ENCODE measurements at regions not wholly inside any gene's neighbourhood (a gene's known extent, or its start where the extent isn't known, plus 50 kb on each side); places are given as distances from the start of the nearest gene placed in this dataset.
"Not testable (repeated sequence)": the region's sequence is repeated elsewhere in the genome, so short reads cannot be mapped to it uniquely, and the experiment has no call there.

DNA sequence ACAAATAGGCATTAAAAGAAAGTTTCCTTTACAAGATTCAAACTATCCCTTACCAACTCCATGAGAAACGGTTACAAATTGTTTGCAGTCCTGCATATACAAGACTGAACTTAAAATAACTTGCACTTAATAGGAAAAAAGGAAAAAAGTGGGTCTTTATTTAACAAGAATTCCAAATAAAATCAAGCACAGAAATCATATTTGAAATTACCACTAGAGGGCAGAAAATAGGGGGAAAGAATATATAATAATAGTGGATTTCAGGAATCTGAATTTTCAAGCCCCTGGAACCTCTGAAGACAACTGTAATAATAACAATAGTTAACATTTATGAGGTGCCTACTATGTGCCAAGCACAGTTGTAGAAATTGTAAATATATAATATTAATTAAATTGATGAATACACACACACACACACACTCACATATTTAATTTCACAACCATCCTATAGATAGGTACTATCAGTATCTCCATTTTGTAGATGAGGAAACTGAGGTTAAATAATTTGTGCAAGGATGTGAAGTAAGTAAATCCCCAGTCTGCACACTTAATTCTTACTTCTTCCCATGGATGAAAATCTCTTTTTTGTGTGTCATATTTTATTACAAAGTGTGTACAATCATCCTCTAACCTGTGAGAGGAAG is 262.6 kb downstream of the SRGAP2C start:
- H4K20me1 ChIP-seq (ENCODE audit: insufficient read depth, low read length); H3K36me3 ChIP-seq (ENCODE audit: control insufficient read depth, insufficient read depth, low read length); H3K9me3 ChIP-seq (ENCODE audit: control insufficient read depth, insufficient read depth, low read length); H3K14ac ChIP-seq (replicated peaks; ENCODE audit: low read depth, low read length); H4K8ac ChIP-seq (ENCODE audit: low read depth in 2 of 2, low read length in 2 of 2); H2AFZ ChIP-seq (replicated peaks; ENCODE audit: low read length, poor library complexity); H2AK5ac ChIP-seq (ENCODE audit: low read depth, low read length); H2BK15ac ChIP-seq (ENCODE audit: low read depth, low read length); H3K9me1 ChIP-seq (ENCODE audit: insufficient read depth, low read length); in situ Hi-C loops (cut with MboI; ENCODE audit: low sequenced_read_pairs); H2BK120ac ChIP-seq (ENCODE audit: low read depth, low read length); H2AK9ac ChIP-seq (replicated peaks; ENCODE audit: low read depth, low read length, poor library complexity); dilution Hi-C loops (cut with HindIII; ENCODE audit: low sequenced_read_pairs, unreplicated experiment); H3K79me1 ChIP-seq (ENCODE audit: low read depth in 1 of 2, low read length in 2 of 2); H3K56ac ChIP-seq (ENCODE audit: extremely low read depth, insufficient read depth, low read length); H3K18ac ChIP-seq (ENCODE audit: low read depth, low read length); H4K5ac ChIP-seq (ENCODE audit: low read depth, low read length); H4K91ac ChIP-seq (ENCODE audit: insufficient read depth, low read depth, low read length); H3K27me3 ChIP-seq (ENCODE audit: control insufficient read depth, insufficient read depth, low read length); BruUV-seq (replicated peaks); H2BK5ac ChIP-seq (ENCODE audit: low read depth, low read length, poor library complexity, severe bottlenecking); H3K23ac ChIP-seq (ENCODE audit: low read depth, low read length); H3K4ac ChIP-seq (ENCODE audit: low read depth, low read length); H3K27ac ChIP-seq (ENCODE audit: insufficient read depth, low read length); H3K4me2 ChIP-seq (ENCODE audit: low read depth, low read length); DNase-seq; H3K4me3 ChIP-seq (ENCODE audit: insufficient read depth, low read depth, low read length); POLR2A ChIA-PET (ENCODE audit: unreplicated experiment); H2BK20ac ChIP-seq (ENCODE audit: low read depth, low read length); H3K9ac ChIP-seq (ENCODE audit: low read depth, low read length); H3K4me1 ChIP-seq (ENCODE audit: control insufficient read depth, insufficient read depth, low read length): not testable (repeated sequence)
- WGBS, 2 experiments (ENCODE audit: extremely low coverage in 2 of 2, insufficient read length in 1 of 2): no CpG with 5 or more reads among the region's 1 CpG
- intact Hi-C loops (cut with micrococcal nuclease): loop anchor here (10.0 kb wide), 1 partner anchor 117 kb away; no protein-coding TSS in a partner anchor
- TF ChIP-seq CTCF (conservative IDR thresholded peaks at IDR 0.05; ENCODE audit: low read depth, low read length): peak; percentile 28; the same call in 1 of the 2 replicates
- peak; percentile 49 for ATAC-seq (ENCODE audit: low read depth)
- CTCF ChIA-PET: interaction anchor here (1.0 kb wide), 1 partner anchor 13 kb away, joined by 3 read pairs; no protein-coding TSS in a partner anchor

GRCh38 chr1:121448064-121448463 is 263.3 kb downstream of the SRGAP2C start:
- H3K56ac ChIP-seq (ENCODE audit: extremely low read depth, insufficient read depth, low read length); H3K79me1 ChIP-seq (ENCODE audit: low read depth in 1 of 2, low read length in 2 of 2); H3K23ac ChIP-seq (ENCODE audit: low read depth, low read length); H3K27me3 ChIP-seq (ENCODE audit: control insufficient read depth, insufficient read depth, low read length); H3K18ac ChIP-seq (ENCODE audit: low read depth, low read length); H3K9me1 ChIP-seq (ENCODE audit: insufficient read depth, low read length); H2AFZ ChIP-seq (replicated peaks; ENCODE audit: low read length, poor library complexity); ATAC-seq (ENCODE audit: low read depth); BruUV-seq (replicated peaks); H3K14ac ChIP-seq (replicated peaks; ENCODE audit: low read depth, low read length); H3K9ac ChIP-seq (ENCODE audit: low read depth, low read length); H2BK120ac ChIP-seq (ENCODE audit: low read depth, low read length); H3K36me3 ChIP-seq (ENCODE audit: control insufficient read depth, insufficient read depth, low read length); H4K5ac ChIP-seq (ENCODE audit: low read depth, low read length); H2AK9ac ChIP-seq (replicated peaks; ENCODE audit: low read depth, low read length, poor library complexity); H2BK5ac ChIP-seq (ENCODE audit: low read depth, low read length, poor library complexity, severe bottlenecking); H3K4me1 ChIP-seq (ENCODE audit: control insufficient read depth, insufficient read depth, low read length); H4K91ac ChIP-seq (ENCODE audit: insufficient read depth, low read depth, low read length); POLR2A ChIA-PET (ENCODE audit: unreplicated experiment); DNase-seq; H4K20me1 ChIP-seq (ENCODE audit: insufficient read depth, low read length); H3K9me3 ChIP-seq (ENCODE audit: control insufficient read depth, insufficient read depth, low read length); CTCF ChIA-PET; dilution Hi-C loops (cut with HindIII; ENCODE audit: low sequenced_read_pairs, unreplicated experiment); H3K4me3 ChIP-seq (ENCODE audit: insufficient read depth, low read depth, low read length); in situ Hi-C loops (cut with MboI; ENCODE audit: low sequenced_read_pairs); H3K4me2 ChIP-seq (ENCODE audit: low read depth, low read length); H3K4ac ChIP-seq (ENCODE audit: low read depth, low read length); H2BK15ac ChIP-seq (ENCODE audit: low read depth, low read length); H2BK20ac ChIP-seq (ENCODE audit: low read depth, low read length); H3K27ac ChIP-seq (ENCODE audit: insufficient read depth, low read length); H2AK5ac ChIP-seq (ENCODE audit: low read depth, low read length); H4K8ac ChIP-seq (ENCODE audit: low read depth in 2 of 2, low read length in 2 of 2): not testable (repeated sequence)
- intact Hi-C loops (cut with micrococcal nuclease): loop anchor here (10.0 kb wide), 1 partner anchor 117 kb away; no protein-coding TSS in a partner anchor
- no CpG with 5 or more reads among the region's 3 CpGs for WGBS, 2 experiments (ENCODE audit: extremely low coverage in 2 of 2, insufficient read length in 1 of 2)
